Urinary bladder (tissue), 3 donors: ENCODE measurements at regions not wholly inside any gene's neighbourhood (a gene's known extent, or its start where the extent isn't known, plus 50 kb on each side); places are given as distances from the start of the nearest gene placed in this dataset.
"Not testable (repeated sequence)": the region's sequence is repeated elsewhere in the genome, so short reads cannot be mapped to it uniquely, and the experiment has no call there.

ENCODE experiments used
- DNase-seq: peaks from one replicate; pipeline ENCODE4 v3.0.0-alpha.2; 2015; ENCODE audit errors: extremely low spot score
- H3K27ac ChIP-seq: one replicate; pipeline ENCODE4 v1.5.1; 2013; ENCODE audit warnings: low read depth, mild to moderate bottlenecking, moderate library complexity
- H3K36me3 ChIP-seq: one replicate; pipeline ENCODE4 v1.6.1; 2013; ENCODE audit warnings: mild to moderate bottlenecking, moderate library complexity; ENCODE audit not compliant: insufficient read depth
- H3K4me1 ChIP-seq: one replicate; pipeline ENCODE4 v1.6.1; 2013; ENCODE audit warnings: mild to moderate bottlenecking, moderate library complexity; ENCODE audit not compliant: insufficient read depth
- H3K4me3 ChIP-seq: one replicate; pipeline ENCODE4 v1.5.1; 2013; ENCODE audit warnings: low read depth, low read length
- WGBS: extraction: QIAGEN DNeasy Blood & Tissue Kit; methylation state at CpG from one replicate; pipeline ENCODE4 v1.1.7; 2013; 5-methylcytosine and 5-hydroxymethylcytosine counted together
- donor health status: healthy with polysubstance abuse.
- donor health status: healthy.

DNA sequence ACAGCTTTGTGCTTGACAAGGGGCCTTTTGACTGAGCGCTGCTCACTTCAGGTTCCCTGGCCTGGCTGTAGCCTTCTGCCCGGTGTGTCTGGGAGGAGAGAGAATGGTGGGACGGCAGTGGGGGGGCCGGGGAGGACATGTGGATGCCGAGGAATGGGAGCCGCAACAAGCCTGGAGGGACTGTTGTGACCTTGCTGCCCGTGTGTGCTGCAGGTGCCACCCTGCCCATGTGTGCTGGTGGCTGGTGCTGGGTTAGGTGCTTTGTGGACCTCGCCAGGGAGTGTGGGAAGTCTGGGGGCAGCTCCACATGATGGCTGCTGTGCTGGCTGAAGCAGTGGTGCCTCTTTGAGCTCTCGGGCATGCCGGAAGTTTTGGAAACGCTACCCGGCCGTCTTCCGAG, 132.1 kb downstream of the LAT start:
- DNase-seq, result no peak
- WGBS, result 98% methylated on average over 14 of the region's 14 CpGs
- Histone ChIP-seq H3K36me3 (no peaks in the 10 kb centered on the region), H3K4me3 (no peak overlapping the region), H3K27ac (no peak overlapping the region), H3K4me1 (no peaks in the 10 kb centered on the region)

DNA sequence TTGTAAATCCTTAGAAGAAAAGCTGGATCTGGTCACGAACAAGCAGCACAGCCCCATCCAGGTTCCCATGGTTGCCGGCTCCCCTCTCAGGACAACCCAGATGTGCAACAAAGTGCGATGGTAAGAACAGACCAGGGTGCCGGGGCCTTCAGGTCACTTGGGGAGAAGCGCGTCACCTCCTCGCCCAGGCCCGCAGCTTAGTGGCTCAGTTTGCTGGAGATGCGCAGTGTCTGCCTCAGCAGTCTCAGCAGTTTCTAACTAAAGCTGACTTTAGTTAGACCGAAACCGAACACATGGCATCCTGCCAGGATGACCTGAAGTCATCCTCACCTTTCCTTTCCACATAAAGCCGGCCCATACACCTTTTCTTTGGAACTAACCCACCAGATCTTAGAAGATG, 131.4 kb downstream of the LAT start:
- WGBS, result 71% methylated on average over 12 of the region's 12 CpGs
- not testable (repeated sequence) for H3K27ac ChIP-seq, DNase-seq, H3K36me3 ChIP-seq, H3K4me1 ChIP-seq, H3K4me3 ChIP-seq

DNA sequence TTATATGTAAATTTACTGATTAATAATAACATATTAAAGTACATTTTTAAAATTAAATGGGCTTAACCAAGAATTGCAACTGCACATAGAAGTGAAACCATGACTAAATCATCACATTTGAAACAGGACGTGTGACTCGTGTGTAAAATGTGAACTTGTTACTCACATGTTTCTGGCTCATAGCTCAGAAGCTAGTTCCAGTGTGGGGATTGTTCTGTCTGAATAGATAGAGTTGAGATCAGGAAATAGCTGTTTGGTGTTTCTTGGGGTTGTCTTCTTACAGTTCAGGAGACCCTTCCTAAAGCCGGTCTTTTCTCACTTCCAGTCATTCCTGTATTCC, 130.9 kb downstream of the LAT start:
- not testable (repeated sequence) for H3K4me3 ChIP-seq, DNase-seq, H3K27ac ChIP-seq, H3K36me3 ChIP-seq, H3K4me1 ChIP-seq
- 15% methylated on average over 3 of the region's 3 CpGs for WGBS

DNA sequence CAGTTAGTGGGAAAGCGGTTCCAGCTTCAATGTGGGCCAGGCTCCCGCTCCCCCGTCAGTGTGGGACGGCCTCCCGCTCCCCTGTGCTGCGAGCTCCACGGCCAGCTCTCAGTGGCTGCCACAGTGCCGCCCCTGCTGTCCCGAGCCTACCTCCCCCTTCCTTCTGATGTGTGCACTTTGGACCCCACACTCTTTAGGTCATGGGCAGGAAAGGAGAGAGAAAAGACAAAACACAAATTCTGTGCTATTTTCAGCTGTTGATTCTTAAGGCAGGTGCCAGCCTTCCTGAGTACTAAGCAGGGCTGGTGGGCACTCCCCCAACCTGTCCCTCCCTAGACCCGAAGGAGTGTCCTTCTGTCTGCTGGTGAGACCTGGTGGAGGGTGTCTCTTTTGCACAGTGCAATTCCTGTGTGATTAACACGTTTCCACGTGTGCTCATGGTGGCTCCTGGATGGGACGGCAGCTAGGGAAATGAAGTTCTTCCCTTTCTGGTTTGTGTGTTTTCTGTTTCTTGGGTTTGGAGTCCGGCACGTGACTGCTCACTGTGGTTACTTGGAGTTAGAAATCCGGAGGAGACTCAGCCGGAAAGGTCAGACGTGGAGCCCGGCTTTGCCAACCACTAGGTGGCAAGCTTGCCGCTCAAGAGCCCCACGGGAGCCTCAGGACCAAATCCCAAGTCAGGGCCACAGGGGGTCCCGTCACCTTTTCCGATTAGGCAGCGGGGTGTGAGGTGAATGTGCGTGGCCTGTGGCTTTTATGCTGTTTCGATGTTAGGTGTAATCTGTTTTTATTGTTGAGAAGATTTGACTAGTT, 130.3 kb downstream of the LAT start:
- 23% methylated on average over 26 of the region's 26 CpGs for WGBS
- not testable (repeated sequence) for H3K4me1 ChIP-seq, H3K36me3 ChIP-seq, H3K4me3 ChIP-seq, DNase-seq, H3K27ac ChIP-seq

DNA sequence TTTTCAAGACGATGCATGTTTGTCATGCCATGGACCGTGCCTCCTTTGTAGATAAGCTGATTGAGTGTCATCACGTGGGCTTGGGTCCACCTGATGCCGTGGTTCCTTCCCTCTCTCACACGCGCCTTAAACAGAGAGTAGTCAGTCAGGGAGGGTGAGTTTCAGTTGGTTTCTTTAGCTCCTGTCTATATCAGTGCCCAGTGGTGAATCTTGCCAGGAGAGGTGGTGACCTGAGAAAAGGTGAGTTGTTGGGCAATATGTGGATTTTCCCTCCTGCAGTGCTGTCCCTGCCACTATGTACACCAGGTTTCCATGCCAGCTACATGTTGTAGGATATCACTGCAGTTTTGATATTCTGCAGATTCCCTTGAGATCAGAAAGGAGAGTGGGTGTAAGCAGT, 129.7 kb downstream of the LAT start:
- H3K36me3 ChIP-seq, result no peaks in the 10 kb centered on the region
- no peak overlapping the region for H3K4me3 ChIP-seq
- 83% methylated on average over 6 of the region's 6 CpGs for WGBS
- no peak for DNase-seq
- H3K4me1 ChIP-seq, result no peaks in the 10 kb centered on the region
- H3K27ac ChIP-seq, result no peak overlapping the region

DNA sequence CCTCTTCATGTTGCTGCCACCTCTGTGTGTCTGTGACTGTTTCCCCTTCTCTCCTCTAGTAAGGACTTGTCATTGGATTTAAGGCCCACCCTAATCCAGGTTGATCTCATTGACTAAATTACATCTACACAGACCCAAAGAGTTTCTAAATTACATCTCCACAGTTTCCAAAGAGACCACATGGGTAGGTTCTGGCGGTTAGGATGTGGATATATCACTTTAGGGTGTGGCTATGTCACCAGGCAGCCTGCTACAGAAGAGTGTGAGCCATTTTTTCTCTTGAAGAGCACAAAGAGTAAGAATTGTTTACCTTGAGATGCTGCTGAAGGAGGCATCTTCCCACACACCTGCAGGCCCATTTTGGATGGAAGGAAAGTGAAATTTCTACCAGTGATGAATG, 128.6 kb downstream of the LAT start:
- not testable (repeated sequence) for H3K4me1 ChIP-seq, DNase-seq, H3K4me3 ChIP-seq, H3K36me3 ChIP-seq, H3K27ac ChIP-seq
- WGBS, result 89% methylated on average over 1 of the region's 1 CpG

DNA sequence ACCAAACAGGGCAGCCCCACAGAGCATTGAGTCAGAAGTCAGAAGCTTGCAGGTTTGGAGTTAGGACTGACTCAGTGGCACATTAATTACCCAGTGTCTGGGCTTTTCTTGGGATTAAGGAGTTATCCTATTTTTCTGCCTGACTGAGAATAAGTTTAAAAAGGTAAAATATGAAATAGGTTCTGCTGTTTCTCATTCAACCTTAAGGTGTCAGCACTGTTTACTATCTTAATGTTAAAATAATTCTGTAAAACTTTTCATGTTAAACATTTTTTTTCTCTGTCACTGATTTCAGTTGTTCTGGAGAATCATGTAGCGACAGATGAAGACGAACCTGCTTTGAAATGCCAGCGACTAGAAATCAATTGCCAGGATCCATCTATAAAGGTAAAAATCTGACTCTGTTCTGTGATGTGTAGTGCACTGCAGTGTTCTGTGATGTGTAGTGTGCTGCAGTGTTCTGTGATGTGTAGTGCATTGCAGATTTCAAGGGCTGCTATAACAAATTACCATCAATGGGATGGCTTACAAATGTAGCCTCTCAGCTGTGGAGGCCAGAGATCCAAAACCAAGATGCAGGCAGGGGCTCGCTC, 128.0 kb downstream of the LAT start:
- no peak for DNase-seq
- H3K4me3 ChIP-seq, result no peak overlapping the region
- 90% methylated on average over 4 of the region's 4 CpGs for WGBS

DNA sequence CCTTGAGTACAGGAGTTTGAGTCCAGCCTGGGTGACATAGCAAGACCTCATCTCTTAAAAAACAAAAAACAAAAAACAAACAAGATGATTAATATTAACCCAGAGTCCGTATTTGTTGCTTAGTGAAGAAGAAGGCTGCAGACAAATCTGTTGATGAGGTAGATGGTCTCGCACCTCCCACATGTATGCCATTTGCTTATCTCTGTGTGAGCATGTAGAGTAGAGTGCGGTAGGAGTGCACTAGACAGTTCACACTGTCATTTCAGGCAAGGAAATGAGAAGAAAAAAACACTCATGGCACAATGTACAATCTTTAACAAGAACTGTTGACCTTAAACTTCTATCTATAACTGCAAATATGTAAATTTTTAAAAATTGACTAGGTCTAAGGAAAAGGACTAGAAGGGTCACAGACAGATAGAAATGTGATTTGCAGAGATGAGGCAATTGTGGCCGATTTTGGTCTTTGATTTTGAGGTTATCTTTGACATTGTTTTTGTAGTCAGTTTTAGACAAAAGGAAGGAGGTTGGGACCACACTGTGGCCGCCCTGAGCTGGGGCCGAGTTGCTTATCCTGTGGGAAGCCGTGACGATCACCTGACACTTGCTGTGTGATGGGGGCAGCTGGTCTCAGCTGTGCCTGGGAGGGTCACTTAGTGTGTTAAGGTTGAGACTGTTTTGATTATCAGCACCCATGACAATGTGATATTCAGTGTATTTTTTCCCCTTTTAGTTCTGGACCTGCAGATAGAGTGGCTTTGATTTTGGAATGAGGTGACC, 127.2 kb downstream of the LAT start:
- H3K4me3 ChIP-seq, DNase-seq, H3K4me1 ChIP-seq, H3K36me3 ChIP-seq, H3K27ac ChIP-seq: not testable (repeated sequence)
- whole genome bisulfite sequencing, result 81% methylated on average over 8 of the region's 8 CpGs

More for the DNA sequence above, 128.0 kb downstream of the LAT start:
- Histone ChIP-seq H3K27ac (no peak overlapping the region), H3K36me3 (no peaks in the 10 kb centered on the region), H3K4me1 (no peaks in the 10 kb centered on the region)

DNA sequence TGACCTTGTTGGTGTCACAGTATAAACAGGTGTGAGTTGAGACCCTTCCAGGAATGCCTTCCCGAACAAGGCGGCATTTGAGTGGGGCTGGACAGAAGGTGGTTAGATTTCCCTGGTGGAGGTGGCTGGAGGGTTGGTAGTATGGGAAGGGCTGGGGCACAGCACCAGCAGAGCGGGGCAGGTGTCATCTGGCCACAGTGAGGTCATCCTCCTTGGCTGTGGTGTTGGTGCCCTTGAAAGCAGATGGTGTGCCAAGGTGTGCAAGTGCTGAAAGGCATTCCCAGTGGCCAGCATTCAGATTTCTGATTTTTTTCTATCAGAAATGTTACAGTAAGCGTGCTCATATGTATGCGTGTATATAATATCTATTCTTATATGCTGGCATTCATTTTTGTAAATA, 126.6 kb downstream of the LAT start:
- Histone ChIP-seq H3K4me3 (no peak overlapping the region), H3K36me3 (no peaks in the 10 kb centered on the region), H3K27ac (no peak overlapping the region), H3K4me1 (no peaks in the 10 kb centered on the region)
- DNase-seq, result no peak
- 98% methylated on average over 5 of the region's 5 CpGs for WGBS

DNA sequence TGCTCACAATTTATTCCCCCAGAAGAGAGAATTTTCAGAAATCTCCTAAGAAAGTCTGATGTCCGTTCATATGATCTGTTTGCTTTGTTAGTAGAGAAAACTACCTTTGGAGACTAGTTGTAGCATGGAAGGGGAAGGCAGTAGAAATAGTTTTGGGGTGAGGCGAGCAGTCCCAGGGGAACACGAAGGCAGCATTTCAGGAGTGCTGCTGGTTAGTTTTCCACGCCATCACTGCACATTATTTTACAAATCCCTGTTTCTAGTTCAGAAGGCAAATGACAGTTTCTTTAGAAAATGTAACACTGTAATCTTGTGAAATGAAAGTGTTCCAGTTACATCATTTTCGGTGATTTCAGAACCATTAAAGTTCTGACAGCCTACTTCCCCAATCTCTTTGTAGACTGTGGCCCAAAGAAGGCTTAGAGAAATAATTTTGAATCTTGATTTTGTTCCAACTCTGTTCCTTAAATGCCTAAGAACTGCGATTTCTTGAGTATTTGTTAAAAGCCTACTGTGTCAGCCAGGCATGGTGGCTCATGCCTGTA, 123.8 kb downstream of the LAT start:
- DNase-seq, H3K4me1 ChIP-seq, H3K36me3 ChIP-seq, H3K4me3 ChIP-seq, H3K27ac ChIP-seq: not testable (repeated sequence)
- 36% methylated on average over 6 of the region's 6 CpGs for WGBS

DNA sequence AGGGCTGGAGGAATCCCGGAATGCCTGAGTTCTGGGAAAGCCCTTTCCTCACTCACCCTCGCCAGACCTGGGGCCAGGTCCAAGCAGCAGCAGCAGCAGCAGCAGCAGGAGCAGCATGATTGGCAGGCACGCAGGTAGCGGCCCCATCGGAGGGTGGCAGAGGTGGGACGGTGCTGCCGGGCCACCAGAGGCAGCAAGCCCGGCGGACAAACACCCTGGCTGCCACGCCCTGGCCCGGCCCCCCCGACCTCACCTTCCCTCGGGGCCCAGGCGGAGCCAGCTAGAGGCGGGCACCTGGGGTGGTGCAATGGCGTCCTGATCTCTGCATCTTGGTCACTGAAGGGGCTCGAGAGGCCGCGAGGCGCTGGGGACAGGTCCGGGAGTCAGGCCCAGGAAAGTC, 122.4 kb downstream of the LAT start:
- H3K36me3 ChIP-seq, result no peaks in the 10 kb centered on the region
- WGBS, result 68% methylated on average over 21 of the region's 21 CpGs
- H3K4me1 ChIP-seq, result no peaks in the 10 kb centered on the region
- no peak for DNase-seq
- no peak overlapping the region for H3K4me3 ChIP-seq
- no peak overlapping the region for H3K27ac ChIP-seq

DNA sequence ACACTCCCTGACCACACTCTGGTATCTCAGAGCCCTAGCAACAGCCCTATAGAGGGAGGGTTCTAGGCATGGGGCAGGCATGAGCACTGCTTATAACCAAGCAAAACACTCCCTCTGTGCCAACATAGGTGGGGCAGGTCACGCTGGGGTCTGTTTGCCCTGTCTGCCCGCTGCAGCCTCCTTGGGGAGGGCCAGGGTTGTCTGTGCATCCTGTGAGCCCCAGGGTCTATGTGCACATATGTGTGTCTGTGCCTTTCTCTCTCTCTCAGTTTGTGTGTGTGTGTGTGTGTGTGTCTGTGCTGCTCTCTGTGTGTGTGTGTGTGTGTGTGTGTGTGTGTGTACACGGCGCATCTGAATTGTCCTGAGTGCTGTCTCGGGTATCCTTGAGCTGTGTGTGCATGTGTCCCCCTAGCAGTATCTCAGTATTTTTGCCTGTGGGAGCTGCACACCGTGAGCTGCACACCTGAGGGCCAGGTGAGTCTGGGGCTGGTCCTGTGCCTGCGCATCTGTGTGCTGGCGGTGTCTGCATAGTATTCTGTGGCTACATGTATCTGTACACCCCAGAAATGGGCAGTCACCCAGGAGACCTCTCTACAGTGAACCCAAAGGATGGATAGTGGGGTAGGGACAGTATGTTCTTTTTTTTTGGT, 121.5 kb downstream of the LAT start:
- not testable (repeated sequence) for H3K4me1 ChIP-seq, H3K27ac ChIP-seq, H3K36me3 ChIP-seq, H3K4me3 ChIP-seq, DNase-seq
- WGBS, result 78% methylated on average over 6 of the region's 8 CpGs

DNA sequence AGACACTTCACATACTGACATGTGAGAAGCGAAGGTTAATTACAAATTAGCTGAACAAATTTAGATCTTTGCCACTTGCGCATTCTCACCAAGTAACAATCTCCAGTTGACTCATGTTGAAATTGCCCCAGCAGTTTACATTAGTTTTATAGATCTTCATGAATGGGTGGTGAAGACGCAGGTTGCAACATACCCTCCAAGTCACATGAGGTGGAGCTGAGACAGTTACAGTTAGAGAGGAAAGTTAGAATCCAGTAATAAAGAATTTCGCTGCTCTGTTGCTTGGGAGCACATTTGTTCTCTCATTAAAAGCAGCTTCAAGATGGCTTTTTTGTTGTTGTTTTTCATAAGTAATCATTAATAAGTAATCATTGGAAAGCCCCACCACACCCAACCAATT, 119.7 kb downstream of the LAT start:
- H3K4me3 ChIP-seq, H3K36me3 ChIP-seq, DNase-seq, H3K27ac ChIP-seq, H3K4me1 ChIP-seq: not testable (repeated sequence)
- 86% methylated on average over 2 of the region's 4 CpGs for WGBS
